SK-N-SH (cell line): ENCODE measurements at regions not wholly inside any gene's neighbourhood (a gene's known extent, or its start where the extent isn't known, plus 50 kb on each side); places are given as distances from the start of the nearest gene placed in this dataset.

Source experiments
- CTCF ChIA-PET: fragments of 300-600, 350-600 bp; formaldehyde crosslinking; extraction: SDS; loops from one replicate; lab custom pipeline; 2021; lab: Yijun Ruan, JAX
- POLR2A ChIA-PET: fragments of 350-600 bp; sonication (Branson Sonifier 250); formaldehyde crosslinking; extraction: SDS; loops from one replicate; lab custom pipeline; 2020; ENCODE audit warnings: antibody characterized with exemption, inconsistent platforms; lab: Yijun Ruan, JAX
- DNase-seq: peaks from one replicate; pipeline ENCODE4 v3.0.0; 2012
- H2AFZ ChIP-seq: fragments of 200-600 bp; sonication (generic); 2 replicates; pipeline ENCODE4 v1.8.1; 2016; ENCODE audit warnings: antibody characterized with exemption, mild to moderate bottlenecking, low read depth
- H3F3A ChIP-seq: fragments of 200-600 bp; sonication (generic); replicated peaks from 2 replicates; pipeline ENCODE3; 2016; ENCODE audit warnings: antibody characterized with exemption, mild to moderate bottlenecking; ENCODE audit not compliant: insufficient read depth
- H3K27ac ChIP-seq, 2 experiments: fragments of 200-500 bp in 1 of 2; fragments of 200-600 bp in 1 of 2; sonication (Bioruptor generic) in 1 of 2; sonication (generic), shearing (Covaris generic) in 1 of 2; 2 replicates each; pipeline versions ENCODE4 v1.5.1 to v1.6.1; 2014 to 2016; ENCODE audit warnings: low read depth in 2 of 2, inconsistent platforms in 1 of 2, low read length in 1 of 2, mild to moderate bottlenecking in 1 of 2, mixed read lengths in 1 of 2
- H3K27me3 ChIP-seq: fragments of 200-600 bp; sonication (generic), shearing (Covaris generic); 2 replicates; pipeline ENCODE4 v1.6.1; 2016; ENCODE audit warnings: mixed run types; ENCODE audit not compliant: insufficient read depth
- H3K36me3 ChIP-seq, 2 experiments: fragments of 200-500 bp in 1 of 2; fragments of 200-600 bp in 1 of 2; sonication (Bioruptor generic) in 1 of 2; sonication (generic) in 1 of 2; replicated peaks in 1 of 2; 2 replicates each; pipeline versions ENCODE3 to v1.5.1; 2014 to 2016; ENCODE audit warnings: low read length in 1 of 2, mild to moderate bottlenecking in 1 of 2; ENCODE audit not compliant: insufficient read depth in 2 of 2, control insufficient read depth in 1 of 2
- H3K4me1 ChIP-seq, 2 experiments: fragments of 200-500 bp in 1 of 2; fragments of 200-600 bp in 1 of 2; sonication (Bioruptor generic) in 1 of 2; sonication (generic), shearing (Covaris generic) in 1 of 2; 2 replicates each; pipeline versions ENCODE4 v1.5.1 to v1.6.1; 2014 to 2016; ENCODE audit warnings: low read depth in 1 of 2, low read length in 1 of 2, mixed run types in 1 of 2; ENCODE audit not compliant: insufficient read depth in 2 of 2, control insufficient read depth in 1 of 2
- H3K4me2 ChIP-seq: fragments of 200-600 bp; sonication (generic), shearing (Covaris generic); 2 replicates; pipeline ENCODE4 v1.6.1; 2017; ENCODE audit warnings: mixed run types
- H3K4me3 ChIP-seq, 2 experiments: fragments of 200-500 bp in 1 of 2; fragments of 200-600 bp in 1 of 2; sonication (Bioruptor generic) in 1 of 2; sonication (generic), shearing (Covaris generic) in 1 of 2; 2 replicates each; pipeline versions ENCODE4 v1.5.1 to v1.8.1; 2014 to 2016; ENCODE audit warnings: low read depth in 2 of 2, inconsistent platforms in 1 of 2, low read length in 1 of 2, mild to moderate bottlenecking in 1 of 2, mixed read lengths in 1 of 2, moderate library complexity in 1 of 2
- H3K79me2 ChIP-seq: fragments of 200-600 bp; sonication (generic); 2 replicates; pipeline ENCODE4 v1.8.1; 2017; ENCODE audit warnings: mild to moderate bottlenecking; ENCODE audit not compliant: insufficient read depth
- H3K9ac ChIP-seq: fragments of 200-600 bp; sonication (generic); 2 replicates; pipeline ENCODE4 v1.6.1; 2017; ENCODE audit warnings: mixed run types
- H3K9me2 ChIP-seq: fragments of 200-600 bp; sonication (generic); 2 replicates; pipeline ENCODE4 v1.6.1; 2017; ENCODE audit warnings: mixed run types
- H3K9me3 ChIP-seq: fragments of 200-600 bp; sonication (generic); 2 replicates; pipeline ENCODE4 v1.6.1; 2017; ENCODE audit warnings: mixed run types, mild to moderate bottlenecking, moderate library complexity
- H4K20me1 ChIP-seq: fragments of 200-600 bp; sonication (generic); 2 replicates; pipeline ENCODE4 v1.6.1; 2017; ENCODE audit warnings: mild to moderate bottlenecking, mixed run types; ENCODE audit not compliant: insufficient read depth
- EP300 ChIP-seq, 2 experiments: IDR thresholded peaks; 2 replicates each; pipeline versions ENCODE4 v1.4.0 to v1.6.1; 2012; ENCODE audit warnings: borderline replicate concordance in 1 of 2, low read depth in 1 of 2, low read length in 1 of 2
- GATA2 ChIP-seq: sonication (generic); formaldehyde crosslinking; IDR thresholded peaks from 2 replicates; pipeline ENCODE4 v1.5.0; 2020; ENCODE audit warnings: mild to moderate bottlenecking, missing genetic modification reagents
- JUND ChIP-seq: IDR thresholded peaks from 2 replicates; pipeline ENCODE4 v1.4.0; 2012
- MEF2A ChIP-seq: IDR thresholded peaks from 2 replicates; pipeline ENCODE4 v1.4.0; 2012; ENCODE audit warnings: low read depth, borderline replicate concordance
- MXI1 ChIP-seq: IDR thresholded peaks from 2 replicates; pipeline ENCODE4 v1.6.1; 2012; ENCODE audit warnings: mild to moderate bottlenecking, low read depth, low read length, improper control_type of control experiment
- SIN3A ChIP-seq: IDR thresholded peaks from 2 replicates; pipeline ENCODE4 v1.6.1; 2012; ENCODE audit warnings: low read depth, mild to moderate bottlenecking, low read length, moderate library complexity, borderline replicate concordance
- TCF12 ChIP-seq: IDR thresholded peaks from 2 replicates; pipeline ENCODE4 v1.4.0; 2012
- TEAD4 ChIP-seq: IDR thresholded peaks from 2 replicates; pipeline ENCODE4 v1.4.0; 2012; ENCODE audit warnings: mild to moderate bottlenecking, borderline replicate concordance; ENCODE audit not compliant: insufficient read depth
- YY1 ChIP-seq: IDR thresholded peaks from 2 replicates; pipeline ENCODE4 v1.4.0; 2012; ENCODE audit warnings: low read depth, mild to moderate bottlenecking
- WGBS: methylation state at CpG from one replicate; pipeline ENCODE4 v1.1.6; 2017; ENCODE audit warnings: low lambda C conversion rate; 5-methylcytosine and 5-hydroxymethylcytosine counted together
- TF ChIP-seq, protein P1 (sequence below): IDR thresholded peaks from 2 replicates; pipeline ENCODE4 v1.6.1; 2012; ENCODE audit warnings: mild to moderate bottlenecking, low read depth, low read length, moderate library complexity
- TF ChIP-seq, protein P2 (sequence below): fragments of 200-600 bp; sonication (generic); IDR thresholded peaks from 2 replicates; pipeline ENCODE4 v1.6.1; 2017; ENCODE audit warnings: antibody characterized with exemption, mild to moderate bottlenecking, moderate library complexity
- TF ChIP-seq, protein P3 (sequence below): IDR thresholded peaks from 2 replicates; pipeline ENCODE4 v1.4.0; 2012; ENCODE audit warnings: low read depth, borderline replicate concordance

DNA sequence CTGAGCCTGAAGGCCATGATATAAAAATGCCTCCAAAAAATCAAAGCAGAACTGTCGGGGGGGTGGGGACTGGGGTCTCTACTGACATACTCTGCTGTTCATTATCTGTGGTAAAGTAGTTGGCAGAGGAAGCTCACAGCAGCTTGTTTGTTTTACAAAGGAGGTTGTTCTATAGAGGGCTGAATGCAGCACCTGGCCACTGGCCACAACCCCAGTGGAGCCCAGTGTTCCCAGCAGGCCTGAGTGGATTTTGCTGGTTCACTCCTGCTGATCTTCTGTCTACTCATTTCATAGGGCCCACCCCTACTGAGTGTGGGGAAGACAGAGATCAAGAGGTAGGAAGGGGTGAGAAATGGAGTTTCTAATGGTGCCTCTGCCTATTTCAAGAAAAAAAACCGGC is 125.5 kb downstream of the DIPK2A start:
- no peak overlapping the region for H3K4me3 ChIP-seq
- ChIA-PET POLR2A (no interaction called here), CTCF (interaction anchor here (0.8 kb wide), 1 partner anchor 137 kb away, joined by 3 read pairs; no protein-coding TSS in a partner anchor)
- H2AFZ ChIP-seq, result no peak overlapping the region
- no peaks in the 10 kb centered on the region for H3F3A ChIP-seq
- no peaks in the 10 kb centered on the region for H3K9me2 ChIP-seq
- H3K27ac ChIP-seq, result no peak overlapping the region
- no peaks in the 10 kb centered on the region for H3K9me3 ChIP-seq
- H3K27me3 ChIP-seq, result no peaks in the 10 kb centered on the region
- 0% methylated on average over 2 of the region's 2 CpGs for WGBS
- TF ChIP-seq JUND (no peak), EP300 (IDR thresholded peaks at IDR 0.05; ENCODE audit: borderline replicate concordance in 1 of 2, low read depth in 1 of 2, low read length in 1 of 2) (no peak), MXI1 (no peak), TCF12 (no peak), SIN3A (no peak)
- TF ChIP-seq, protein P1, sequence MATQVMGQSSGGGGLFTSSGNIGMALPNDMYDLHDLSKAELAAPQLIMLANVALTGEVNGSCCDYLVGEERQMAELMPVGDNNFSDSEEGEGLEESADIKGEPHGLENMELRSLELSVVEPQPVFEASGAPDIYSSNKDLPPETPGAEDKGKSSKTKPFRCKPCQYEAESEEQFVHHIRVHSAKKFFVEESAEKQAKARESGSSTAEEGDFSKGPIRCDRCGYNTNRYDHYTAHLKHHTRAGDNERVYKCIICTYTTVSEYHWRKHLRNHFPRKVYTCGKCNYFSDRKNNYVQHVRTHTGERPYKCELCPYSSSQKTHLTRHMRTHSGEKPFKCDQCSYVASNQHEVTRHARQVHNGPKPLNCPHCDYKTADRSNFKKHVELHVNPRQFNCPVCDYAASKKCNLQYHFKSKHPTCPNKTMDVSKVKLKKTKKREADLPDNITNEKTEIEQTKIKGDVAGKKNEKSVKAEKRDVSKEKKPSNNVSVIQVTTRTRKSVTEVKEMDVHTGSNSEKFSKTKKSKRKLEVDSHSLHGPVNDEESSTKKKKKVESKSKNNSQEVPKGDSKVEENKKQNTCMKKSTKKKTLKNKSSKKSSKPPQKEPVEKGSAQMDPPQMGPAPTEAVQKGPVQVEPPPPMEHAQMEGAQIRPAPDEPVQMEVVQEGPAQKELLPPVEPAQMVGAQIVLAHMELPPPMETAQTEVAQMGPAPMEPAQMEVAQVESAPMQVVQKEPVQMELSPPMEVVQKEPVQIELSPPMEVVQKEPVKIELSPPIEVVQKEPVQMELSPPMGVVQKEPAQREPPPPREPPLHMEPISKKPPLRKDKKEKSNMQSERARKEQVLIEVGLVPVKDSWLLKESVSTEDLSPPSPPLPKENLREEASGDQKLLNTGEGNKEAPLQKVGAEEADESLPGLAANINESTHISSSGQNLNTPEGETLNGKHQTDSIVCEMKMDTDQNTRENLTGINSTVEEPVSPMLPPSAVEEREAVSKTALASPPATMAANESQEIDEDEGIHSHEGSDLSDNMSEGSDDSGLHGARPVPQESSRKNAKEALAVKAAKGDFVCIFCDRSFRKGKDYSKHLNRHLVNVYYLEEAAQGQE, result no peak
- TF ChIP-seq, protein P2, sequence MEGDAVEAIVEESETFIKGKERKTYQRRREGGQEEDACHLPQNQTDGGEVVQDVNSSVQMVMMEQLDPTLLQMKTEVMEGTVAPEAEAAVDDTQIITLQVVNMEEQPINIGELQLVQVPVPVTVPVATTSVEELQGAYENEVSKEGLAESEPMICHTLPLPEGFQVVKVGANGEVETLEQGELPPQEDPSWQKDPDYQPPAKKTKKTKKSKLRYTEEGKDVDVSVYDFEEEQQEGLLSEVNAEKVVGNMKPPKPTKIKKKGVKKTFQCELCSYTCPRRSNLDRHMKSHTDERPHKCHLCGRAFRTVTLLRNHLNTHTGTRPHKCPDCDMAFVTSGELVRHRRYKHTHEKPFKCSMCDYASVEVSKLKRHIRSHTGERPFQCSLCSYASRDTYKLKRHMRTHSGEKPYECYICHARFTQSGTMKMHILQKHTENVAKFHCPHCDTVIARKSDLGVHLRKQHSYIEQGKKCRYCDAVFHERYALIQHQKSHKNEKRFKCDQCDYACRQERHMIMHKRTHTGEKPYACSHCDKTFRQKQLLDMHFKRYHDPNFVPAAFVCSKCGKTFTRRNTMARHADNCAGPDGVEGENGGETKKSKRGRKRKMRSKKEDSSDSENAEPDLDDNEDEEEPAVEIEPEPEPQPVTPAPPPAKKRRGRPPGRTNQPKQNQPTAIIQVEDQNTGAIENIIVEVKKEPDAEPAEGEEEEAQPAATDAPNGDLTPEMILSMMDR, result no peak
- TF ChIP-seq, protein P3, sequence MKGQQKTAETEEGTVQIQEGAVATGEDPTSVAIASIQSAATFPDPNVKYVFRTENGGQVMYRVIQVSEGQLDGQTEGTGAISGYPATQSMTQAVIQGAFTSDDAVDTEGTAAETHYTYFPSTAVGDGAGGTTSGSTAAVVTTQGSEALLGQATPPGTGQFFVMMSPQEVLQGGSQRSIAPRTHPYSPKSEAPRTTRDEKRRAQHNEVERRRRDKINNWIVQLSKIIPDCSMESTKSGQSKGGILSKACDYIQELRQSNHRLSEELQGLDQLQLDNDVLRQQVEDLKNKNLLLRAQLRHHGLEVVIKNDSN, result no peak
- TF ChIP-seq, all 33 proteins: peak for 0
- Histone ChIP-seq H3K4me1 (no peaks in the 10 kb centered on the region), H3K36me3 (no peaks in the 10 kb centered on the region), H3K9ac (no peak overlapping the region), H3K79me2 (no peaks in the 10 kb centered on the region), H4K20me1 (no peaks in the 10 kb centered on the region), H3K4me2 (no peak overlapping the region)
- no peak for DNase-seq

DNA sequence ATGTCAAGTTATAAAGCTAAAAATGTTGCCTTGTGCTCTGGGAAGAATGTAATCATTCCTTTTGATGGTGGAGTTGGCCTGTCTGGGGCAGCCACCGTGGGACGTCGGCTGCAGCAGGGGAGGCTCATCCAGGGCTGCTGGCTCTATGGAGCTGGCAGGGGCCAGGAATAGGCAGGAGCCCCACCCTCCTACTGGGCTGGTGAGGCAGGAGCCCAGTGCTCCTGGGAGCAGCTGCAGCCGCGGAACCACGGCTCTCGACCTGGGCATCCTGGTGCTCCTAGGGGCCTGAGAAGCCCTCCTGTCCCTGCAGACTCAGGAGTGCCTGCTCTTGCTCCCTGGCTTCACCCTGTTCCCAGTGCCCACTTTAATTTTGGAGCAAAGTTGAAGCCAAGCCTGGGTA is 127.1 kb downstream of the DIPK2A start:
- Histone ChIP-seq H3K4me1 (no peaks in the 10 kb centered on the region), H3K4me2 (no peak overlapping the region), H3K79me2 (no peaks in the 10 kb centered on the region), H3K36me3 (no peaks in the 10 kb centered on the region), H3K4me3 (no peak overlapping the region), H3K9ac (no peak overlapping the region), H4K20me1 (no peaks in the 10 kb centered on the region), H2AFZ (no peak overlapping the region), H3K27me3 (no peaks in the 10 kb centered on the region), H3F3A (no peaks in the 10 kb centered on the region), H3K9me3 (no peaks in the 10 kb centered on the region), H3K27ac (no peak overlapping the region), H3K9me2 (no peaks in the 10 kb centered on the region)
- TF ChIP-seq YY1 (no peak), MEF2A (no peak), GATA2 (CRISPR knock-in tag) (no peak), MXI1 (no peak), TEAD4 (no peak)
- CTCF ChIA-PET, result no interaction called here
- DNase-seq, result no peak
- POLR2A ChIA-PET, result no interaction called here
- WGBS, result 20% methylated on average over 1 of the region's 7 CpGs
